ENCODE measurements at regions not wholly inside any gene's neighbourhood (a gene's known extent, or its start where the extent isn't known, plus 50 kb on each side); places are given as distances from the start of the nearest gene placed in this dataset.

GRCh38 chr2:23322567-23323197 lies 62.3 kb upstream of the KLHL29 start:
- DNase-seq (ENCODE audit: low spot score): no peak

GRCh38 chr2:23323198-23323916 lies 61.6 kb upstream of the KLHL29 start:
- no peak for DNase-seq (ENCODE audit: low spot score)

GRCh38 chr2:23323917-23324680 lies 60.9 kb upstream of the KLHL29 start:
- DNase-seq (ENCODE audit: low spot score): no peak

- DNase-seq (ENCODE audit: low spot score): no peak
Measured at GRCh38 chr2:23326330-23326729, 58.6 kb upstream of the KLHL29 start.

GRCh38 chr2:23327416-23327815 lies 57.6 kb upstream of the KLHL29 start:
- DNase-seq (ENCODE audit: low spot score): no peak

- DNase-seq (ENCODE audit: low spot score): no peak
Measured at GRCh38 chr2:23327887-23328286, 57.1 kb upstream of the KLHL29 start.

- DNase-seq (ENCODE audit: low spot score): no peak
Measured at GRCh38 chr2:23330214-23330613, 54.8 kb upstream of the KLHL29 start.

Measured in ureter (tissue), 1 donor.